Endothelial cell of umbilical vein (primary cell): ENCODE measurements at regions not wholly inside any gene's neighbourhood (a gene's known extent, or its start where the extent isn't known, plus 50 kb on each side); places are given as distances from the start of the nearest gene placed in this dataset.

Experiments used
- BruUV-seq: library from RNA; stranded (reverse); fragments of 400-500 nt; replicated peaks from 2 replicates; lab custom pipeline; 2021; lab: Mats Ljungman, UMichigan
- CTCF ChIA-PET: fragments of 300-600, 350-600 bp; sonication (Branson Sonifier 250); formaldehyde crosslinking; loops from one replicate; lab custom pipeline; 2021; ENCODE audit warnings: antibody characterized with exemption, inconsistent platforms; lab: Charles Lee
- POLR2A ChIA-PET: fragments of 300-600, 350-600 bp; sonication (Branson Sonifier 250); formaldehyde crosslinking; loops from one replicate; lab custom pipeline; 2021; ENCODE audit warnings: antibody characterized with exemption, inconsistent platforms; lab: Charles Lee
- DNase-seq: peaks from one replicate; pipeline ENCODE4 v3.0.0-alpha.2; 2011; ENCODE audit warnings: low read depth, low spot score
- FAIRE-seq: peaks from 2 replicates; lab custom pipeline; 2011; peaks lifted over from hg19 to GRCh38; lab: Jason Lieb, UNC
- H2AFZ ChIP-seq: 2 replicates; pipeline ENCODE4 v1.6.0; 2012; ENCODE audit warnings: low read depth, low read length, control low read depth, inconsistent platforms
- H3K27ac ChIP-seq: 2 replicates; pipeline ENCODE4 v1.5.1; 2011; ENCODE audit warnings: low read depth, mild to moderate bottlenecking, control low read depth, low read length, moderate library complexity; ENCODE audit not compliant: insufficient read depth
- H3K27me3 ChIP-seq, 2 experiments: 2 replicates each; pipeline versions ENCODE4 v1.6.0 to v1.6.1; 2011; ENCODE audit warnings: low read length in 2 of 2, mixed read lengths in 1 of 2; ENCODE audit not compliant: control insufficient read depth in 2 of 2, insufficient read depth in 2 of 2
- H3K36me3 ChIP-seq, 2 experiments: 2 replicates in 1 of 2; 3 replicates in 1 of 2; pipeline ENCODE4 v1.5.1; 2011; ENCODE audit warnings: low read length in 2 of 2, mild to moderate bottlenecking in 1 of 2, moderate library complexity in 1 of 2; ENCODE audit not compliant: control insufficient read depth in 2 of 2, insufficient read depth in 2 of 2; ENCODE audit errors: extremely low read depth in 1 of 2
- H3K4me1 ChIP-seq: 3 replicates; pipeline ENCODE4 v1.5.1; 2011; ENCODE audit warnings: mild to moderate bottlenecking, low read length; ENCODE audit not compliant: control insufficient read depth, insufficient read depth; ENCODE audit errors: extremely low read depth
- H3K4me2 ChIP-seq: 2 replicates; pipeline ENCODE4 v1.6.1; 2011; ENCODE audit warnings: low read length, control low read depth, mixed read lengths; ENCODE audit not compliant: insufficient read depth
- H3K4me3 ChIP-seq, 3 experiments: fragments of 200-600 bp in 1 of 3; sonication (generic), shearing (Covaris generic) in 1 of 3; replicated peaks in 1 of 3; 2 replicates each; pipeline ENCODE4 v1.5.1; 2011 to 2016; ENCODE audit warnings: control low read depth in 3 of 3, low read length in 3 of 3, mild to moderate bottlenecking in 2 of 3, inconsistent platforms in 1 of 3, low read depth in 1 of 3, moderate library complexity in 1 of 3; ENCODE audit not compliant: insufficient read depth in 1 of 3
- H3K79me2 ChIP-seq: 2 replicates; pipeline ENCODE4 v1.6.0; 2012; ENCODE audit warnings: low read length, inconsistent platforms; ENCODE audit not compliant: control insufficient read depth, insufficient read depth
- H3K9ac ChIP-seq: replicated peaks from 2 replicates; pipeline ENCODE3; 2011; ENCODE audit warnings: low read length, control low read depth; ENCODE audit not compliant: insufficient read depth; ENCODE audit errors: extremely low read depth
- H3K9me1 ChIP-seq: replicated peaks from 3 replicates; pipeline ENCODE4 v1.6.0; 2011; ENCODE audit warnings: mild to moderate bottlenecking, low read length; ENCODE audit not compliant: control insufficient read depth, insufficient read depth; ENCODE audit errors: extremely low read depth
- H3K9me3 ChIP-seq: replicated peaks from 2 replicates; pipeline ENCODE4 v1.5.1; 2012; ENCODE audit warnings: low read length, inconsistent platforms; ENCODE audit not compliant: control insufficient read depth, insufficient read depth
- H4K20me1 ChIP-seq: replicated peaks from 2 replicates; pipeline ENCODE3; 2011; ENCODE audit warnings: mild to moderate bottlenecking, low read length; ENCODE audit not compliant: control insufficient read depth, insufficient read depth; ENCODE audit errors: extremely low read depth
- EZH2 ChIP-seq: IDR thresholded peaks from 2 replicates; pipeline ENCODE4 v1.6.1; 2012; ENCODE audit warnings: borderline replicate concordance, low read depth, mild to moderate bottlenecking, moderate library complexity, low read length, inconsistent platforms; ENCODE audit not compliant: severe bottlenecking
- FOS ChIP-seq: IDR thresholded peaks from 2 replicates; pipeline ENCODE4 v1.6.1; 2011; ENCODE audit warnings: mild to moderate bottlenecking, low read length, moderate library complexity, borderline replicate concordance; ENCODE audit not compliant: insufficient read depth
- GATA2 ChIP-seq: IDR thresholded peaks from 2 replicates; pipeline ENCODE4 v1.7.0; 2011; ENCODE audit warnings: low read depth, mild to moderate bottlenecking, moderate library complexity, mixed read lengths, low read length; ENCODE audit not compliant: insufficient read length, insufficient read depth
- JUN ChIP-seq: IDR thresholded peaks from 2 replicates; pipeline ENCODE4 v1.6.1; 2011; ENCODE audit warnings: borderline replicate concordance, low read depth; ENCODE audit not compliant: insufficient read length, insufficient read depth
- MYC ChIP-seq: IDR thresholded peaks from one replicate; pipeline ENCODE4 v1.6.1; 2011; ENCODE audit warnings: mild to moderate bottlenecking, low read depth, low read length
- POLR2A ChIP-seq: IDR thresholded peaks from 2 replicates; pipeline ENCODE4 v1.6.1; 2012; ENCODE audit warnings: low read depth, mild to moderate bottlenecking, control low read depth, low read length
- POLR2AphosphoS5 ChIP-seq: IDR thresholded peaks from 2 replicates; pipeline ENCODE4 v1.6.1; 2012; ENCODE audit warnings: low read depth, mild to moderate bottlenecking, control low read depth, low read length, moderate library complexity; ENCODE audit not compliant: insufficient read depth
- dilution Hi-C: fragments of 300-500 bp; cut with MboI; formaldehyde crosslinking; loops from one replicate; pipeline ENCODE4 v1.15.0; 2019; ENCODE audit warnings: low sequenced_read_pairs; ENCODE audit not compliant: extremely low pct_ligation_motif_present
- intact Hi-C: fragments of 100-400 bp; cut with micrococcal nuclease; formaldehyde crosslinking; loops from one replicate; pipeline ENCODE4 v1.10.0; 2022
- TF ChIP-seq, protein P1 (sequence below), 2 donors: IDR thresholded peaks; 1 replicate in 1 of 2; 2 replicates in 1 of 2; pipeline ENCODE4 v1.5.1; 2011; ENCODE audit warnings: low read length in 2 of 2, mild to moderate bottlenecking in 2 of 2, moderate library complexity in 2 of 2, control low read depth in 1 of 2, inconsistent platforms in 1 of 2, low read depth in 1 of 2; ENCODE audit not compliant: insufficient read depth in 1 of 2; ENCODE audit errors: extremely low read depth in 1 of 2
- TF ChIP-seq, protein P2 (sequence below): IDR thresholded peaks from 2 replicates; pipeline ENCODE4 v1.6.1; 2011; ENCODE audit not compliant: insufficient read depth, insufficient read length

DNA sequence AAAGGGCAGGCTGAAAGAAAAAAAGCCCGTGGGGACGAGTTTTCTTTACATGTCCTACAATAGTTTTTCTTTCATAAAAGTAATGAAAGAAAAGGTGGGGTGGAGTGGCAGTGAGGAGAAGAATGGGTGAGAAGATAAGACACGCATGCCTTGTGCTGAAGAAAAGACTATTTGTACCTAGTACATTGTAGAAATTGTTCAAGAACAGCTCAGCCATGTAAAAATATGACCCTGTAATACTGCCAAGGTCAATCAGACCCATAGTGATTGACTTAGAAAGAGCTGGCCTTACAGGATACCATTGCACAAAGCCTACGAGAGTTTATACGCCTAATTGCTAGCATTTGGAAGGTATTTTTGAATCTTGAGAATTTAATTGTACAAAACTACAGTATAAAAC is 126.0 kb upstream of the NRIP1 start:
- intact Hi-C loops (loop anchor here (10.0 kb wide), 1 partner anchor 326 kb away; no protein-coding TSS in a partner anchor), dilution Hi-C loops (no loop called here)
- no TSS peak for BruUV-seq
- H3K36me3 ChIP-seq, result no peaks in the 10 kb centered on the region
- no peaks in the 10 kb centered on the region for H3K27me3 ChIP-seq
- H3K4me2 ChIP-seq, result no peak overlapping the region
- no peak overlapping the region for H3K4me3 ChIP-seq
- no peak overlapping the region for H2AFZ ChIP-seq
- CTCF ChIA-PET, result no interaction called here
- H3K9me1 ChIP-seq, result no peaks in the 10 kb centered on the region
- no peak overlapping the region for H3K27ac ChIP-seq
- no peaks in the 10 kb centered on the region for H3K9me3 ChIP-seq
- no peak for DNase-seq
- H3K4me1 ChIP-seq, result no peaks in the 10 kb centered on the region
- H3K79me2 ChIP-seq, result no peaks in the 10 kb centered on the region
- H4K20me1 ChIP-seq, result no peaks in the 10 kb centered on the region
- H3K9ac ChIP-seq, result no peak overlapping the region
- POLR2A ChIA-PET, result no interaction called here
- no peak for TF ChIP-seq FOS
- TF ChIP-seq, protein P1, sequence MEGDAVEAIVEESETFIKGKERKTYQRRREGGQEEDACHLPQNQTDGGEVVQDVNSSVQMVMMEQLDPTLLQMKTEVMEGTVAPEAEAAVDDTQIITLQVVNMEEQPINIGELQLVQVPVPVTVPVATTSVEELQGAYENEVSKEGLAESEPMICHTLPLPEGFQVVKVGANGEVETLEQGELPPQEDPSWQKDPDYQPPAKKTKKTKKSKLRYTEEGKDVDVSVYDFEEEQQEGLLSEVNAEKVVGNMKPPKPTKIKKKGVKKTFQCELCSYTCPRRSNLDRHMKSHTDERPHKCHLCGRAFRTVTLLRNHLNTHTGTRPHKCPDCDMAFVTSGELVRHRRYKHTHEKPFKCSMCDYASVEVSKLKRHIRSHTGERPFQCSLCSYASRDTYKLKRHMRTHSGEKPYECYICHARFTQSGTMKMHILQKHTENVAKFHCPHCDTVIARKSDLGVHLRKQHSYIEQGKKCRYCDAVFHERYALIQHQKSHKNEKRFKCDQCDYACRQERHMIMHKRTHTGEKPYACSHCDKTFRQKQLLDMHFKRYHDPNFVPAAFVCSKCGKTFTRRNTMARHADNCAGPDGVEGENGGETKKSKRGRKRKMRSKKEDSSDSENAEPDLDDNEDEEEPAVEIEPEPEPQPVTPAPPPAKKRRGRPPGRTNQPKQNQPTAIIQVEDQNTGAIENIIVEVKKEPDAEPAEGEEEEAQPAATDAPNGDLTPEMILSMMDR (IDR thresholded peaks at IDR 0.05; ENCODE audit: extremely low read depth in 1 of 2, insufficient read depth in 1 of 2, low read depth in 1 of 2, low read length in 2 of 2), result no peak
- TF ChIP-seq MYC, result no peak
- no peak for TF ChIP-seq EZH2
- no peak for TF ChIP-seq POLR2A
- no peak for TF ChIP-seq GATA2
- TF ChIP-seq, protein P2, sequence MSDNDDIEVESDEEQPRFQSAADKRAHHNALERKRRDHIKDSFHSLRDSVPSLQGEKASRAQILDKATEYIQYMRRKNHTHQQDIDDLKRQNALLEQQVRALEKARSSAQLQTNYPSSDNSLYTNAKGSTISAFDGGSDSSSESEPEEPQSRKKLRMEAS, result no peak
- TF ChIP-seq JUN, result no peak
- no peak for TF ChIP-seq POLR2AphosphoS5
- FAIRE-seq, result no peak
